H9 (cell line): ENCODE measurements at regions not wholly inside any gene's neighbourhood (a gene's known extent, or its start where the extent isn't known, plus 50 kb on each side); places are given as distances from the start of the nearest gene placed in this dataset.
"Not testable (repeated sequence)": the region's sequence is repeated elsewhere in the genome, so short reads cannot be mapped to it uniquely, and the experiment has no call there.

Experiments used
- DNase-seq: peaks from one replicate; pipeline ENCODE4 v3.0.0-alpha.2; 2017
- H2AFZ ChIP-seq: one replicate; pipeline ENCODE4 v1.6.1; 2013; ENCODE audit warnings: mild to moderate bottlenecking, low read length, control low read depth, moderate library complexity
- H2AK5ac ChIP-seq: 2 replicates; pipeline ENCODE4 v1.6.1; 2013; ENCODE audit warnings: low read length, control low read depth, mixed read lengths; ENCODE audit not compliant: insufficient read length
- H2BK120ac ChIP-seq: one replicate; pipeline ENCODE4 v1.6.1; 2013; ENCODE audit warnings: low read depth, mild to moderate bottlenecking, low read length, control low read depth, inconsistent platforms; ENCODE audit not compliant: poor library complexity, severe bottlenecking
- H2BK12ac ChIP-seq: 2 replicates; pipeline ENCODE4 v1.6.1; 2013; ENCODE audit warnings: low read length, control low read depth, mixed read lengths, low read depth; ENCODE audit not compliant: insufficient read length
- H2BK15ac ChIP-seq: 2 replicates; pipeline ENCODE4 v1.6.1; 2013; ENCODE audit warnings: low read depth, low read length, control low read depth
- H2BK20ac ChIP-seq: one replicate; pipeline ENCODE4 v1.6.1; 2013; ENCODE audit warnings: low read depth, mild to moderate bottlenecking, low read length, control low read depth, inconsistent platforms; ENCODE audit not compliant: poor library complexity, severe bottlenecking
- H2BK5ac ChIP-seq: 2 replicates; pipeline ENCODE4 v1.6.1; 2013; ENCODE audit warnings: low read length, control low read depth, mixed read lengths; ENCODE audit not compliant: insufficient read length
- H3K14ac ChIP-seq: 2 replicates; pipeline ENCODE4 v1.6.1; 2013; ENCODE audit warnings: low read length, control low read depth; ENCODE audit not compliant: insufficient read depth
- H3K18ac ChIP-seq: 2 replicates; pipeline ENCODE4 v1.6.1; 2013; ENCODE audit warnings: low read depth, mild to moderate bottlenecking, mixed read lengths, low read length, control low read depth; ENCODE audit not compliant: insufficient read length
- H3K23ac ChIP-seq: 2 replicates; pipeline ENCODE4 v1.6.1; 2013; ENCODE audit warnings: low read length, control low read depth, mixed read lengths, low read depth; ENCODE audit not compliant: insufficient read length
- H3K23me2 ChIP-seq: 2 replicates; pipeline ENCODE4 v1.6.1; 2013; ENCODE audit warnings: low read depth, mild to moderate bottlenecking, mixed read lengths, low read length, control low read depth; ENCODE audit not compliant: insufficient read length, poor library complexity, severe bottlenecking
- H3K27ac ChIP-seq: 2 replicates; pipeline ENCODE4 v1.5.1; 2013; ENCODE audit warnings: low read length, control low read depth, mixed read lengths, low read depth; ENCODE audit not compliant: insufficient read length
- H3K27me3 ChIP-seq: 2 replicates; pipeline ENCODE4 v1.6.1; 2013; ENCODE audit warnings: low read length, control low read depth, inconsistent platforms; ENCODE audit not compliant: insufficient read depth
- H3K4ac ChIP-seq: 2 replicates; pipeline ENCODE4 v1.6.1; 2013; ENCODE audit warnings: low read depth, mild to moderate bottlenecking, control low read depth, inconsistent platforms, low read length, moderate library complexity
- H3K4me1 ChIP-seq: 2 replicates; pipeline ENCODE4 v1.6.1; 2013; ENCODE audit warnings: low read length, control low read depth, inconsistent platforms; ENCODE audit not compliant: insufficient read depth
- H3K4me2 ChIP-seq: 2 replicates; pipeline ENCODE4 v1.6.1; 2013; ENCODE audit warnings: low read length, control low read depth, mixed read lengths; ENCODE audit not compliant: insufficient read length, insufficient read depth
- H3K56ac ChIP-seq: 2 replicates; pipeline ENCODE4 v1.6.1; 2013; ENCODE audit warnings: low read depth, mild to moderate bottlenecking, mixed read lengths, low read length, control low read depth; ENCODE audit not compliant: insufficient read length
- H3K79me1 ChIP-seq: 2 replicates; pipeline ENCODE4 v1.6.1; 2013; ENCODE audit warnings: low read depth, mild to moderate bottlenecking, moderate library complexity, low read length, control low read depth, inconsistent platforms; ENCODE audit not compliant: insufficient read depth, poor library complexity, severe bottlenecking
- H3K79me2 ChIP-seq: 2 replicates; pipeline ENCODE4 v1.6.1; 2013; ENCODE audit warnings: low read length, control low read depth, inconsistent platforms; ENCODE audit not compliant: insufficient read depth
- H3K9ac ChIP-seq: 2 replicates; pipeline ENCODE4 v1.6.1; 2013; ENCODE audit warnings: low read length, control low read depth, mixed read lengths; ENCODE audit not compliant: insufficient read length; ENCODE audit errors: extremely low read depth
- H3K9me3 ChIP-seq: one replicate; pipeline ENCODE4 v1.6.1; 2013; ENCODE audit warnings: low read depth, low read length, inconsistent platforms; ENCODE audit not compliant: control insufficient read depth
- H3T11ph ChIP-seq: one replicate; pipeline ENCODE4 v1.6.1; 2013; ENCODE audit warnings: mild to moderate bottlenecking, low read length, control low read depth, inconsistent platforms
- H4K20me1 ChIP-seq: one replicate; pipeline ENCODE4 v1.6.1; 2013; ENCODE audit not compliant: control insufficient read depth, insufficient read length, insufficient read depth
- H4K5ac ChIP-seq: 2 replicates; pipeline ENCODE4 v1.6.1; 2013; ENCODE audit warnings: low read depth, mild to moderate bottlenecking, mixed read lengths, low read length, control low read depth; ENCODE audit not compliant: insufficient read length
- H4K8ac ChIP-seq: replicated peaks from 2 replicates; pipeline ENCODE4 v1.6.1; 2013; ENCODE audit warnings: low read length, control low read depth, mixed read lengths, low read depth; ENCODE audit not compliant: insufficient read length
- H4K91ac ChIP-seq: 2 replicates; pipeline ENCODE4 v1.6.1; 2013; ENCODE audit warnings: low read depth, mild to moderate bottlenecking, moderate library complexity, mixed read lengths, low read length, control low read depth; ENCODE audit not compliant: insufficient read length
- H3K27ac Mint-ChIP-seq, 3 experiments: 2 replicates in 2 of 3; 3 replicates in 1 of 3; pipeline ENCODE4 v1.8.0; 2020 to 2021; ENCODE audit warnings: mixed read lengths in 3 of 3, mild to moderate bottlenecking in 1 of 3, moderate library complexity in 1 of 3
- H3K27me3 Mint-ChIP-seq: 2 replicates; pipeline ENCODE4 v1.8.0; 2021; ENCODE audit warnings: low read depth, mild to moderate bottlenecking, moderate library complexity, mixed read lengths
- H3K36me3 Mint-ChIP-seq, 3 experiments: 2 replicates in 2 of 3; 3 replicates in 1 of 3; pipeline ENCODE4 v1.8.0; 2020 to 2021; ENCODE audit warnings: low read depth in 3 of 3, mixed read lengths in 3 of 3; ENCODE audit not compliant: insufficient read depth in 1 of 3
- H3K4me1 Mint-ChIP-seq, 2 experiments: 2 replicates each; pipeline ENCODE4 v1.8.0; 2020; ENCODE audit warnings: mixed read lengths in 2 of 2
- H3K4me3 Mint-ChIP-seq, 2 experiments: 2 replicates in 1 of 2; 3 replicates in 1 of 2; pipeline ENCODE4 v1.8.0; 2020 to 2021; ENCODE audit warnings: mild to moderate bottlenecking in 2 of 2, mixed read lengths in 2 of 2, moderate library complexity in 1 of 2
- H3K9me3 Mint-ChIP-seq, 2 experiments: 2 replicates in 1 of 2; 3 replicates in 1 of 2; pipeline ENCODE4 v1.8.0; 2020; ENCODE audit warnings: mild to moderate bottlenecking in 2 of 2, mixed read lengths in 2 of 2, moderate library complexity in 1 of 2
- WGBS: extraction: QIAGEN DNeasy Blood & Tissue Kit; methylation state at CpG from one replicate; pipeline ENCODE4 v1.1.7; 2013; ENCODE audit warnings: missing lambda C conversion rate, low lambda C conversion rate, mixed read lengths; ENCODE audit not compliant: insufficient read length; ENCODE audit errors: extremely low coverage; 5-methylcytosine and 5-hydroxymethylcytosine counted together

- not testable (repeated sequence) for DNase-seq, H3K9me3 ChIP-seq, H3K56ac ChIP-seq, H3T11ph ChIP-seq, H3K23me2 ChIP-seq, H3K27me3 Mint-ChIP-seq, H3K4me2 ChIP-seq, H4K5ac ChIP-seq, H4K20me1 ChIP-seq, H3K23ac ChIP-seq, H2BK5ac ChIP-seq, H3K79me2 ChIP-seq, H3K4me1 ChIP-seq, H2BK20ac ChIP-seq, H3K27ac Mint-ChIP-seq, H2AFZ ChIP-seq, H4K8ac ChIP-seq, H3K14ac ChIP-seq, H2BK15ac ChIP-seq, H2BK12ac ChIP-seq, H3K4me3 Mint-ChIP-seq, H3K27ac ChIP-seq, H2AK5ac ChIP-seq, H4K91ac ChIP-seq, H2BK120ac ChIP-seq, H3K9ac ChIP-seq, H3K18ac ChIP-seq, H3K4me1 Mint-ChIP-seq, H3K4ac ChIP-seq, H3K79me1 ChIP-seq, H3K27me3 ChIP-seq
- WGBS, result no CpG with 5 or more reads among the region's 4 CpGs
- Mint-ChIP-seq H3K9me3 (peaks cover 2 to 21% of the 10 kb centered on the region in 2 experiments; a peak in 4 of 5 replicates), H3K36me3 (peaks cover 0 to 12% (median 0%) of the 10 kb centered on the region in 3 experiments; a peak in 2 of 7 replicates)
Measured at GRCh38 chr7:79915346-79915745, 219.3 kb upstream of the GNAI1 start.
